OCI-LY7 (cell line): ENCODE measurements at regions not wholly inside any gene's neighbourhood (a gene's known extent, or its start where the extent isn't known, plus 50 kb on each side); places are given as distances from the start of the nearest gene placed in this dataset.

Experiments
- CTCF ChIP-seq: fragments of 200-600 bp; sonication (generic); conservative IDR thresholded peaks from 2 replicates; pipeline ENCODE4 v1.5.1; 2014; ENCODE audit warnings: mild to moderate bottlenecking, antibody characterized with exemption, low read length, moderate library complexity, mixed read lengths
- EZH2phosphoT487 ChIP-seq: fragments of 200-600 bp; sonication (generic); IDR thresholded peaks from 2 replicates; pipeline ENCODE4 v1.6.1; 2018; ENCODE audit warnings: low read depth, borderline replicate concordance, mild to moderate bottlenecking, mixed run types, antibody characterized with exemption, low read length, moderate library complexity, mixed read lengths

DNA sequence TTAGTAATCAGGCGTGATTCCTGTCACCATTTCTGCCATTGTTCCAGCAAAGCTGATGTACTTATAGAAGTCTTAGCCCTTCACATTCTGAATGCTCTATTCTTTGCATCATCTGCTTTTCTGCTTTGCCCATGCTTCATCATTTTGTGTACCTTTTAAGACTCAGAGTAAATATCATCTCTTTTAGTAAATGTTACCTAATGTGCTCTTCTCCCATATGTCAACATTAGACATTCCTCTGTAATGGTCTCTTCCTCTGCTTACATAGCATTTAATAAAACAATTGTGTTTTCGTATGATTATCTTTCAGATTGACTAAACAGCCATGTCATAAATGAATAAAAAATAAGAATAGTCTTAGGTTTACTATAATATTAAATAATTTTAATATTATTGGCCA, 719.6 kb upstream of the GRM3 start:
- no peak for TF ChIP-seq CTCF
- TF ChIP-seq EZH2phosphoT487 = no peak
